GM18502 (cell line): ENCODE measurements at regions not wholly inside any gene's neighbourhood (a gene's known extent, or its start where the extent isn't known, plus 50 kb on each side); places are given as distances from the start of the nearest gene placed in this dataset.
"Not testable (repeated sequence)": the region's sequence is repeated elsewhere in the genome, so short reads cannot be mapped to it uniquely, and the experiment has no call there.

Source experiments
- ATAC-seq: cut with Tn5 transposase; IDR thresholded peaks from one replicate; pipeline ENCODE4 v1.9.1; 2021; ENCODE audit warnings: mild to moderate bottlenecking; ENCODE audit not compliant: unreplicated experiment, poor library complexity

- no peak for ATAC-seq
These were observed 455.0 kb downstream of the GJA1 start for GRCh38 chr6:121890307-121890910.

- ATAC-seq: not testable (repeated sequence)
These were observed 460.3 kb downstream of the GJA1 start for GRCh38 chr6:121895731-121896130.

GRCh38 chr6:121896363-121896762 lies 460.9 kb downstream of the GJA1 start:
- ATAC-seq: no peak

GRCh38 chr6:121896771-121897170 lies 461.3 kb downstream of the GJA1 start:
- ATAC-seq: no peak

GRCh38 chr6:121897337-121897760 lies 461.9 kb downstream of the GJA1 start:
- ATAC-seq: no peak

- ATAC-seq: no peak
These were observed 466.0 kb downstream of the GJA1 start for GRCh38 chr6:121901432-121901831.

GRCh38 chr6:121904559-121904958 lies 469.1 kb downstream of the GJA1 start:
- no peak for ATAC-seq

- no peak for ATAC-seq
These were observed 477.5 kb downstream of the GJA1 start for GRCh38 chr6:121912905-121913304.

- no peak for ATAC-seq
These were observed 481.9 kb downstream of the GJA1 start for GRCh38 chr6:121917263-121917829.

GRCh38 chr6:121917834-121918559 lies 481.5 kb upstream of the HSF2 start:
- no peak for ATAC-seq

GRCh38 chr6:121920616-121921015 lies 478.8 kb upstream of the HSF2 start:
- ATAC-seq: no peak

GRCh38 chr6:121925024-121925423 lies 474.4 kb upstream of the HSF2 start:
- no peak for ATAC-seq

- ATAC-seq: no peak
These were observed 473.8 kb upstream of the HSF2 start for GRCh38 chr6:121925534-121926255.

- ATAC-seq: no peak
These were observed 470.2 kb upstream of the HSF2 start for GRCh38 chr6:121929301-121929700.

GRCh38 chr6:121932076-121932991 lies 467.1 kb upstream of the HSF2 start:
- ATAC-seq: no peak

- ATAC-seq: no peak
These were observed 465.0 kb upstream of the HSF2 start for GRCh38 chr6:121934451-121934850.

- no peak for ATAC-seq
These were observed 458.7 kb upstream of the HSF2 start for GRCh38 chr6:121940728-121941127.

GRCh38 chr6:121944354-121944753 lies 455.1 kb upstream of the HSF2 start:
- no peak for ATAC-seq

- ATAC-seq: no peak
These were observed 448.3 kb upstream of the HSF2 start for GRCh38 chr6:121951123-121951522.

- ATAC-seq: no peak
These were observed 447.5 kb upstream of the HSF2 start for GRCh38 chr6:121951918-121952379.
